Left kidney (tissue), 1 donor: ENCODE measurements at regions not wholly inside any gene's neighbourhood (a gene's known extent, or its start where the extent isn't known, plus 50 kb on each side); places are given as distances from the start of the nearest gene placed in this dataset.
"Not testable (repeated sequence)": the region's sequence is repeated elsewhere in the genome, so short reads cannot be mapped to it uniquely, and the experiment has no call there.

Experiments used
- DNase-seq: peaks from one replicate; pipeline ENCODE4 v3.0.0-alpha.2; 2013

GRCh38 chr21:36601362-36601761 lies 97.6 kb upstream of the SIM2 start:
- DNase-seq, result no peak

DNA sequence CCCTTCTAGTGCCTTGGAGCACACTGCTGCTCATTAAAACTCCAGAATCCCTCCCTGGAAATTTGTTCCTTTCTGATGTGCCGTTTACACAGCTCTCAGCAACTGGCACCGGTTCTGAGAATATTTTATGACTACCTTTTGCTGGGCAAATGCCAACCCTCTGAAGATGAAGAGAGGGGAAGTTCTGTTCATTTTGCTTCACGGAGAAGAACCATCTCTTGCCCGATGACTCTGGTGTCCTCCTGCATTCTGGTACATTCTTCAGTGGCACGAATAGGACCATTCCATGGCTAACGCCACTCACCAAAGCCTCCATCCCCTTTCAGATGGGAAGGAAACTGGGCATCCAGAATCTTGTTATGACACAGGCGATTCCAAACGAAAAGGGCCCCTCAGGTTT lies 96.2 kb upstream of the SIM2 start:
- DNase-seq, result no peak

- DNase-seq, result no peak
Observed at GRCh38 chr21:36603221-36603620, 95.7 kb upstream of the SIM2 start.

DNA sequence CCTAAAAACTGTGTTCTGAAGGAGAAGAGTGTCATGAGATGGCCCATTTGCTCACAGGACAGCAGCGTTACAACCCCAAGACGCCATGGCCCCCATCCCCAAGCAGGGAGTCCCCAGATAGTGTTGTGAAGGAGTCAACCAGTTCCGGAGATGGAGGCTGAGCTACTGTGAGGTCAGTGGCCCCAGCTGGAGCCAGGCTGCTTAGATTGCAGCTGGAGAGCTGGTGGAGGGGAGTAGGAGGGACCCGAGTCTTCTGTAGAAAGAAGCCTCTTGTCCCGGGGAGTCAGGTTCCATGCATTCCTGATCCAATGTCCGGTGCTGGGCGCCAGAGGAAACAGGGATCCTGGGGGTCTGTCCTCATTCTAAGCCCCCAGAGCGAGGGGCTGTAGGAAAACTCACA lies 93.5 kb upstream of the SIM2 start:
- no peak for DNase-seq

GRCh38 chr21:36606287-36606982 lies 92.5 kb upstream of the SIM2 start:
- no peak for DNase-seq

DNA sequence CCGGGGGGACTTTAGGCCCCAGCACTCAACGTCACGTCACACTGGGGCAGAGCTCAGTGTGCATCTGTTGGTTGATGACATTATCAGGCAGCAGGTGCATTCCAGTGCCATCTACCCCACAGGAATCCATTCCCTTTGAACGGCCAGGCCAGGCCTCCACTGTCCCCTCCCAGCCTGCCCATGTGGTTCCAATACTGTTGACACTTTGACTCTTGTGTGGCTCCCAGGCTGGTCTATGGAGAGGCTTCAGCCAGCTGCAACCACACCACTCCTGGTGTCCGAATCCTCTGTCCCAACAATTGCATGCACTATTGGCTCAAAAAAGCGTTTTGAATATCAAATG lies 92.0 kb upstream of the SIM2 start:
- DNase-seq, result no peak

- no peak for DNase-seq
Observed at GRCh38 chr21:36608041-36608896, 90.6 kb upstream of the SIM2 start.

DNA sequence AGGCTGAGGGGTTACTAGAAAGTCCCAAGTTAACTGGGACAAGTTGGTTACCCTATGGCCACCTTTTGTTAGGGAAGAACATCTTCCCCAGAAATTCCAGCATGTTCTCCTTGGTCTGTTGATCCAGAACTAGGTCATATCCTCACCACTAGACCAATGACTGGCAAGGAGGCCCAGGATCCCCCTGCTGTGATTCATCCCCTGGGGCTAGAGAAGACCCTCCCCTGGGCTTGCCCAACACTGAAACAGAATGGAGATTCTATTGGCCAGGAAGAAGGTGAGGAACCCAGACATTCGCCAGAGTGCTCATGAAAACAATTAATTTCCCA lies 90.1 kb upstream of the SIM2 start:
- DNase-seq, result no peak

DNA sequence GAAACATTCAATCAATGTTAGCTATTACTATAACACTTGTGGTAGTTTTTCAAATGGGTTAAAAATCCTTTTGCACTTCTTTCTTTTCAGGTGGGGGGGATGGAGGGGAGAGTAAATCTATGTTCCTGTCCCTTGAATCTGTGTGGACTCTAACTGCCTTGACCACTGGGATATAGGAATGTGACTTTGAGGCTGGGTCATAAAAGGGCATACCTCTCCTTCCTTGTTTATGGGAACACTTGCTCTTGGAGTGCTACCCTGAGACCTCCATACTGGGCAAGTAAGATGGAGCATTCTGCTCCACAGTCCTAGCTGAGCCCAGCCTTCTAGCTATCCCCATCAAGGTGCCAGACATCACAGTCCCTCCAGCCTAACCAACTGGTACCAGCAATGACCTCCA lies 89.3 kb upstream of the SIM2 start:
- no peak for DNase-seq

GRCh38 chr21:36610201-36610600 lies 88.7 kb upstream of the SIM2 start:
- DNase-seq, result no peak

- no peak for DNase-seq
Observed at GRCh38 chr21:36610935-36611334, 88.0 kb upstream of the SIM2 start.

GRCh38 chr21:36611379-36611778 lies 87.5 kb upstream of the SIM2 start:
- DNase-seq, result no peak

GRCh38 chr21:36613059-36613458 lies 85.9 kb upstream of the SIM2 start:
- DNase-seq, result no peak

- DNase-seq, result no peak
Observed at GRCh38 chr21:36613554-36613953, 85.4 kb upstream of the SIM2 start.

DNA sequence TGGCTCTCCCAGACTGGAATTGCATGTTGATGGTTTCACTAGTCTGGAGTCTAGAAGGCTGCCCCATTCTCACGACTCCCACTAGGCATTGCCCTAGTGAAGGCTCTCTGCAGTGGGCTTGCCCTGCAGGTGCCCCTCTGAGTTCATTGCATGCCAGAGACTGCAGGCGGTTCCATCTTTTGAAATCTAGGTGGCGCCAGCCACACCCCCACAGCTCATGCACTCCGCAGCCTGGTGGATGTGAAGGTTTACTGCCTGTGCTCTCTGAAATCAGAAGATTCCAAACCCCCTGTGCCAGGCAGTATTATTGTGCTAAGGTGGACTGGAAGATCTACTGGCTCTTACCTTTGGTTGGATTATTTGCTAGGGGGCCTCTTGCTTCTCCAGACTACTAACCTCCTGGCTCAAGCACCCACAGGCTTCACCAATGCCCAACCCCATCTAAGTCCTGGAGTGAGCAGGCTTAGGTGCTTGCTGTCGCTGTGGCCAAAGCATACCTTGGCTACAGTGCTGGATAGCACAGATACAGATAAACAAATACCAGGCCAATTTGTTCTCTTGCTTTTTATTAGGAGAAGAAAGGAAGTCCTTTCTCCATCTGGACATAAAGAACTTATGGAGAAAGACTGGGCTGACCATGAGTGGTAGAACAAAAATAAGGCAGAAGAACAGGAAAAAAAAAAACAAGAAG lies 83.5 kb upstream of the SIM2 start:
- DNase-seq, result no peak

DNA sequence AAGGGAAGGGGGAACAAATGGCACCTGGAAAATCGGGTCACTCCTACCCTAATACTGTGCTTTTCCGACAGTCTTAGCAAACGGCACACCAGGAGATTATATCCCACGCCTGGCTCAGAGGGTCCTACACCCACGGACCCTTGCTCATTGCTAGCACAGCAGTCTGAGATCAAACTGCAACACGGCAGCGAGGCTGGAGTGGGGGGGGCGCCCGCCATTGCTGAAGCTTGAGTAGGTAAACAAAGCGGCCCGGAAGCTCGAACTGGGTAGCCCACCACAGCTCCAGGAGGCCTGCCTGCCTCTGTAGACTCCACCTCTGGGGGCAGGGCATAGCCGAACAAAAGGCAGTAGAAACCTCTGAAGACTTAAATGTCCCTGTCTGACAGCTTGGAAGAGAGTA lies 82.1 kb upstream of the SIM2 start:
- DNase-seq, result not testable (repeated sequence)

DNA sequence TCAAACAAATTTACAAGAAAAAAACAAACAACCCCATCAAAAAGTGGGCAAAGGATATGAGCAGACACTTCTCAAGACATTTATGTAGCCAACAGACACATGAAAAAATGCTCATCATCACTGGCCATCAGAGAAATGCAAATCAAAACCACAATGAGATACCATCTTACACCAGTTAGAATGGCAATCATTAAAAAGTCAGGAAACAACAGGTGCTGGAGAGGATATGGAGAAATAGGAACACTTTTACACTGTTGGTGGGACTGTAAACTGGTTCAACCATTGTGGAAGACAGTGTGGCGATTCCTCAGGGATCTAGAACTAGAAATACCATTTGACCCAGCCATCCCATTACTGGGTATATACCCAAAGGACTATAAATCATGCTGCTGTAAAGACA lies 77.1 kb upstream of the SIM2 start:
- not testable (repeated sequence) for DNase-seq

DNA sequence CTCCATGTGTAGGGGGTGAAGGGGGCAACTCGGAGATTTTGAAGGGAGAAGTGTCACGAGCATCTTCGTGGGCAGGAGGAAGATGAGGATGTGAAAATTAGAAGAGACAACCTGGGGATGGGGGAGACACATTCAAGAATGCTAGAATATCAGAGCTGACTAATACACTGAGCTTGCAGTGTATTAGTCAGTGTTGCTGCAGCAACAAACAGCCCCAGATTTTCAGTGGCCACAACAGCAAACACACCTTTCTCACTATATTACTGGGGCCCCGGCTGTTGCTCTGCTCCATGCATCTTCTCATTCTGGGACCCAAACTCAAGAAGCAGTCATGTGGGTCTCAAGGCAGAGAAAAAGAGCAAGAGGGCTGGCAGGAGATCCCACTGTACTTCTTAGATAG lies 74.8 kb upstream of the SIM2 start:
- DNase-seq, result no peak

DNA sequence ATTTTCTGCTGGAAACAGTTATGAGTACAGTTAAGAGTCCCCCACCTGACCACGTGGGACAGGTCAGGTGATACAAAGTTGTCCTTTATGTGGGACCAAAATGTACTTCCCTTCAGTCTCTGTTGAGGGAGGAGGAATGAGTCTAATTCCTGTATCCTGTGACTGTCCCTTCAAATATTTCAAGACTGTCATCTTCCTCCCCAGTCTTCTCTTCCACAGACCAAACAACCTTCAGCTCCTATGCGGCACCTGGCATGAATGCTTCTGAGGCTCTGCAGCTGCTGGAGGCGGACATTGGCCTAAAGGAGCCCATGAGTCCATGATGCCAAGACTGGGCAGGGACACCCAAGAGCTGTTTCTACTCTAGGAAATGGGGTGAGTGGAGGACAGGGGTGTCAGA lies 72.1 kb upstream of the SIM2 start:
- no peak for DNase-seq

GRCh38 chr21:36627242-36627641 lies 71.7 kb upstream of the SIM2 start:
- no peak for DNase-seq

- DNase-seq, result no peak
Observed at GRCh38 chr21:36628106-36628505, 70.8 kb upstream of the SIM2 start.

DNA sequence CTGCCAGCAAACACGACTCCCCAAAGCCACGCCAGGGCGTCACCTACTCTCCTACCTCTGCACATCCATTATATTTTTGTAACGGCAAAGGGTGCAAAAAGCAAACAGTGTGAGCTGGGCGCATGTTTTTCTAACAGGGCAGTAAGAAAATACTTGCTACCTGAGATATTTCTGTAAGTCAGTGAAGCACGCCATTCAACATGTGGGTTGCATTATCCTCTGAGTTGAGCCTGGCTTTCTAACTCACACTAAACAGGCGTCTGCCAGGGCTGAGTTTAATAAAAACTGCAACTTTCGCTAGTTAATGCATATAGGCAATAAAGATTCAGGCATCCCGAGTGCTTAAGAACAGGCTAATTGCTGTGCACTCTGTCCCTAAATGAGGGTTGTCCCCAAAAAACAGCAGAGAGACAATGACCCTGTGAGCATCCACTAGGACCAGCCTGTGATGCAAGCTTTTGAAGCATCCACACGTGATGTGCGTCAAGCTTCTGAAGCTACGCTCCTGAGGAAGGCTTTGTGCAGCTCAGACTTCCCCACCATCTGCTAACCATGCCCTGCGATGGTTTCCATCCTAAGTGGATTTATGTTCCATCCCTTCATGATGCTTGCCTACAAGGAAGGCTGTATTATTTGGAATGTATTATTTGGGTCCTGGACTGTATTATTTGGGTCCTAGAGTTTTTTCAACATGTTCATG lies 70.0 kb upstream of the SIM2 start:
- no peak for DNase-seq
